Right renal cortex interstitium (tissue), 3 donors: ENCODE measurements at regions not wholly inside any gene's neighbourhood (a gene's known extent, or its start where the extent isn't known, plus 50 kb on each side); places are given as distances from the start of the nearest gene placed in this dataset.

ENCODE experiments used
- DNase-seq, 3 donors: peaks; one replicate each; pipeline ENCODE4 v3.0.0-alpha.2; 2013; ENCODE audit warnings: low read depth in 3 of 3, low spot score in 2 of 3

- peak in 1 of 3 donors; percentile 46 for DNase-seq
Measured at GRCh38 chr2:121955426-121955825, 200.0 kb downstream of the TSN start.

- no peak for DNase-seq
Measured at GRCh38 chr2:121955872-121956271, 200.4 kb downstream of the TSN start.

GRCh38 chr2:121960251-121960650 lies 204.8 kb downstream of the TSN start:
- DNase-seq: no peak

- no peak for DNase-seq
Measured at GRCh38 chr2:121961761-121962160, 206.3 kb downstream of the TSN start.

- DNase-seq: no peak
Measured at GRCh38 chr2:121965661-121966060, 210.2 kb downstream of the TSN start.

GRCh38 chr2:121966663-121967062 lies 211.2 kb downstream of the TSN start:
- no peak for DNase-seq

- no peak for DNase-seq
Measured at GRCh38 chr2:121969166-121969565, 213.7 kb downstream of the TSN start.

GRCh38 chr2:121969766-121970639 lies 214.6 kb downstream of the TSN start:
- DNase-seq: no peak

- no peak for DNase-seq
Measured at GRCh38 chr2:121972203-121972602, 216.8 kb downstream of the TSN start.

DNA sequence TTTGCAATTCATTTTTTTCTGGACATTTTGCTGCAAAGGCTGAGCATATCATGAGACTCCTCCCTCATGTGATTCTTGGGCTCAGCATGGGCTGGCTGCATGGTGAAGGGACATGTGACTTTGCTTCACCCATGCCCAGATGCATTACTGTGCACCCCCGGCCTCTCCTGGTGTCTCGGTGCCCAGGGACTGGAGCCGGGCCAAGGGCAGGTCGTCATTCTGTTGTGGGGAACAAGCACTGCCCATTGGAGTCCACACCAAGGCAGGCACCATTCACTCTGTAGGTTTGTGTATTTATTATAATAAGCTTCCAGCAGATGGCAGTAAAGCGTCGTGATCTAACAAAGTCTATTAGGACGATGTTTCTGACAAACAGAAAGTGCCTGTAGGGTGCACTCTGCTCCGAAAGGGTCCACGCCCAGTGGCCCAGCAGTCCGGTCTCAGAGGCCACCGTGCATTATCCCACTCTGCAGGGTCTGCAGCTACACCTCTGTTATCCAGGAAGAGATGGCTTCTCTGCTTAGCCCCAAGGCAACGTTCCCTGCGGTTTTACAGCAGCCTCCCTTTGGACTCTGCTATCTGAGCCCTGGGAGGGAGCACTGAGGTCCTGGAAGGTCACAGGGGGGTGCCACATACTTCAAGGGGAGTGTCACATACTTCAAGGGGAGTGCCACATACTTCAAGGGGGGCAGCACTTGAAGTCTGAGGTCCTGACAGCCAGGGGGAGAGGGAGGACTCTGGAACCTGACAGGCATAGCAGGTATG lies 219.6 kb downstream of the TSN start:
- peak; percentile 75 to 81 (median 79) for DNase-seq

DNA sequence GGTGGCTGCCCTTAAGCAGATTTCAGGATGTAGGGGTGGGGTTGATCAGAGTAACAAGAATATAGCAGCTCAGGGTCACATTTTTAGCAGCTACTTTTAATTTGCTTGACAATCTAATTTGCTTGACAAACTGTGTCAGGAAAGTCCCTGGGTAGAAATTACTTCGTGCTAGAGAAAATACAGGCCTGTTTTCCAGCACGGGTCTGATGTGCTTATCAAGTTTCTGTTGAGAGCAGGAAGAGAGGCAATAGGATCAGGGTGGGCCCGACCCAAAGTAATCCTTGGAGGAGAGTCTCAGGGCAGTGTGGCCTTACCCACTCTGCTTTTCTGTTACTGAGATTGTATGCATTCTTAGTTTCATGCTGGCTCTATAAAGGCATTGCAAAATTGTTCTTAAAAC lies 221.5 kb downstream of the TSN start:
- DNase-seq: no peak

DNA sequence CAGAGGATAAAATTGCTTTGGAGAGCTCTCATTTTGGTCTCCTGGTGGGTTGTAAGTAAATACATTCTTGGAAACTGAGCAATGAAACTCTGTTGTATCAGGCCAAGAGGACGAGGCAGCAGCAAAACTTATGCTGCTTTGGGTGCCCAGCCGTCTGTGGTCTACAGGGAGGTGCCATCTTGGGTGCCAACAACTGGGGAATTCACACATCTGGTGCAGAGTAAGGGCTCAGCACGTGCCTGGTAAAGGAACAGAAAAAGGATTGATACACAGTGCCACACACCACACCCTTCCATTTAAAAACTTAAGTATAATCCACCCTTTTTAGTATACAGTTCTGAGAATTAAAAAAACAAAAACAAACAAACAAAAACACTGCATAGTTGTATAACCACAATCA lies 221.9 kb downstream of the TSN start:
- DNase-seq: no peak

- no peak for DNase-seq
Measured at GRCh38 chr2:121992700-121993099, 237.2 kb downstream of the TSN start.

DNA sequence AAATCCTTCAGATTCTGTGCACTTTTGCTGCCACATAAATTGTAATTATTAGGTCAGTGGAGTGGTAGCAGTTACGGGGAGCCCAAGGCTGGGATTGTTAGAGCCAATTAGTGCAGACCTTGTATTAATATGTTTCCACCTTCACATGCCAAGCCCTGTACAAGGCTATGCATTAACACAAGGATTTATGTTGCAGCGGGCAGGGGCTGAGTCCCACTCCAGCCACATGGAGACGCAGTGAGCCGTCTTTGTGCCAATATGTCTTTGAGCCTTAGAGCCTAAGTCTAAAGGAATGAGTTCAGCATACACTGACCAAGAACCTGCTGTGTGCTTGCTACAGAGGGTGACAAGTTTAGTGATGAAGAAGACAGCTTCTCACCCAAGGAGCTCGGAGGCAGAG lies 238.2 kb downstream of the TSN start:
- DNase-seq: no peak

- no peak for DNase-seq
Measured at GRCh38 chr2:121994238-121995206, 239.1 kb downstream of the TSN start.

DNA sequence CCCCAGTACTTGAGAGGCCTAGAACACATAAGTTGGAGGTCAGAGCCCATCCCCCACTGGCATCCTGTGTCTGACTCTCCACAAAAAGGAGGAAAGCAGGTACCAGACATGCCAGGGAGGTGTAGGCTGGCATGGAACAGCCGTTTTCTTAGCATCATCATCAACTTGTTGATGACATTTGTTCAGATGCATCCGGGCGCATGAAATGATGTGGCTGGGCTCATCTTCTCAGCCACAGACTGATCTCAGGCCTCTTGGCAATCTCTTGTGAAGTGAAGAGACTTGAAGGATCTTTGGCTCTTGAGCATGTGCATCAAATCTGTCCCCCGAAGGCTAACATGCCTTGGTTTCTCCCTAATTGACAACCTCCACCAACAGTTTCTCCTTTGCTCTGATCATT lies 243.3 kb downstream of the TSN start:
- DNase-seq: no peak

DNA sequence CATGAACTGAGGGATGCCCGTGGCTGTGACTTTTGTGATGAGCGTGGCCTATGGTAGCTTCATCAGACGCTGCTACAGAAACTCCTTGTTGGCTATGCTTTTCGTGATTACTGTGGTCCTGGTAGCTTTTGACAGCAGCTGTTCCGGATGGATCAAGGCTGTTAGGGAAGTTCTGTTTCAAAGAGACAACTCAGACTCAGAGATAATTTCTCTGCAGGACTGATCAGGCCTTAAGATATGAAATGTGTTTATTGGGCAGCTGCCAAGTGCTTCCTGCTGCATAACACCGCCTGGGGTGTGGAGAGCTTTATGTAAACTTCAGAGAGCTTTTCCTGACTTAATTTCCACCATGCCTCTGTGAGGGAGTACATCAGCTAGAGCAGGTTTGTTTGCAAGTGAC lies 243.8 kb downstream of the TSN start:
- no peak for DNase-seq

- DNase-seq: no peak
Measured at GRCh38 chr2:122000556-122001340, 245.3 kb downstream of the TSN start.

DNA sequence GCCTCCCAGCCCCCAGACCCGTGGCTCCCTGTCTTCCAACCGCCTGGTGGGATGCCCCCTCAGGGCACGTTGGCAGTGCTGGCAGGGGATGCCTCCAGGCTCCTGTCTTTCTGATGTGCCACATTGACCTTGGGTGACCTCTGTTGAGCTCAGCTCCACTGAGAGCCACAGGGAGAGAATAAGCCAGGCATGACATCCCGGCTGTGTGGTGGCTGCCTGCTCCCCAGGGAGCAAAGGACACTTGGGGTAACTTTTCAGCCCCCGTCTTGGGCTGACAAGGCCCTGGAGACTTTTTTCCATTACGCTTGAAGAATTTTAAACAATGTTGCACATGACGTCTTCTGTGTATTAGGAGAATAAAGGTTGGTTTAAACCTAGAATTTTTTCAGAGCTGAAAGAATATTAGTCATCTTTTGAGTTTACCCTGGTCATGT lies 246.0 kb downstream of the TSN start:
- no peak for DNase-seq
